DND-41 (cell line): ENCODE measurements at regions not wholly inside any gene's neighbourhood (a gene's known extent, or its start where the extent isn't known, plus 50 kb on each side); places are given as distances from the start of the nearest gene placed in this dataset.

ENCODE experiments used
- ATAC-seq: fragments of 200-7000 bp; cut with Tn5 transposase; 3 replicates; pipeline ENCODE4 v1.9.1; 2021; ENCODE audit warnings: low read depth; ENCODE audit not compliant: insufficient read depth
- DNase-seq: peaks from one replicate; pipeline ENCODE4 v3.0.0-alpha.2; 2020
- H2AFZ ChIP-seq: 2 replicates; pipeline ENCODE4 v1.6.0; 2012; ENCODE audit warnings: low read depth, low read length
- H3K27ac ChIP-seq: 2 replicates; pipeline ENCODE4 v1.5.1; 2012; ENCODE audit warnings: low read length, inconsistent platforms
- H3K27me3 ChIP-seq: fragments of 200-600 bp; sonication (generic); 2 replicates; pipeline ENCODE4 v1.6.0; 2012; ENCODE audit warnings: low read length, mild to moderate bottlenecking, inconsistent platforms; ENCODE audit not compliant: insufficient read depth, poor library complexity
- H3K36me3 ChIP-seq: 2 replicates; pipeline ENCODE4 v1.5.1; 2012; ENCODE audit warnings: low read length, inconsistent platforms; ENCODE audit not compliant: insufficient read depth
- H3K4me1 ChIP-seq: 2 replicates; pipeline ENCODE4 v1.5.1; 2012; ENCODE audit warnings: mild to moderate bottlenecking, low read length; ENCODE audit not compliant: insufficient read depth
- H3K4me2 ChIP-seq: 2 replicates; pipeline ENCODE4 v1.6.0; 2012; ENCODE audit warnings: mild to moderate bottlenecking, moderate library complexity, low read length, inconsistent platforms; ENCODE audit not compliant: insufficient read depth
- H3K4me3 ChIP-seq, 2 experiments: fragments of 200-600 bp in 1 of 2; shearing (Covaris generic) in 1 of 2; 2 replicates each; pipeline ENCODE4 v1.5.1; 2012 to 2016; ENCODE audit warnings: inconsistent platforms in 2 of 2, low read length in 2 of 2, mild to moderate bottlenecking in 2 of 2, low read depth in 1 of 2, moderate library complexity in 1 of 2
- H3K79me2 ChIP-seq: 2 replicates; pipeline ENCODE4 v1.6.0; 2012; ENCODE audit warnings: low read length, inconsistent platforms; ENCODE audit not compliant: insufficient read depth
- H3K9ac ChIP-seq: 2 replicates; pipeline ENCODE4 v1.6.0; 2012; ENCODE audit warnings: low read depth, mild to moderate bottlenecking, inconsistent platforms, low read length, moderate library complexity
- H3K9me3 ChIP-seq: 2 replicates; pipeline ENCODE4 v1.5.1; 2012; ENCODE audit warnings: low read length, moderate library complexity, mild to moderate bottlenecking, inconsistent platforms; ENCODE audit not compliant: insufficient read depth, severe bottlenecking
- H4K20me1 ChIP-seq: 2 replicates; pipeline ENCODE4 v1.6.0; 2012; ENCODE audit warnings: low read length; ENCODE audit not compliant: insufficient read depth
- CTCF ChIP-seq: IDR thresholded peaks from 2 replicates; pipeline ENCODE4 v1.5.1; 2012; ENCODE audit warnings: borderline replicate concordance, low read length, moderate library complexity, mild to moderate bottlenecking; ENCODE audit not compliant: poor library complexity, severe bottlenecking; ENCODE audit errors: extremely low read depth
- EZH2 ChIP-seq: IDR thresholded peaks from 3 replicates; pipeline ENCODE4 v1.6.1; 2012; ENCODE audit warnings: borderline replicate concordance, low read depth, mild to moderate bottlenecking, moderate library complexity, low read length, inconsistent platforms; ENCODE audit not compliant: severe bottlenecking

DNA sequence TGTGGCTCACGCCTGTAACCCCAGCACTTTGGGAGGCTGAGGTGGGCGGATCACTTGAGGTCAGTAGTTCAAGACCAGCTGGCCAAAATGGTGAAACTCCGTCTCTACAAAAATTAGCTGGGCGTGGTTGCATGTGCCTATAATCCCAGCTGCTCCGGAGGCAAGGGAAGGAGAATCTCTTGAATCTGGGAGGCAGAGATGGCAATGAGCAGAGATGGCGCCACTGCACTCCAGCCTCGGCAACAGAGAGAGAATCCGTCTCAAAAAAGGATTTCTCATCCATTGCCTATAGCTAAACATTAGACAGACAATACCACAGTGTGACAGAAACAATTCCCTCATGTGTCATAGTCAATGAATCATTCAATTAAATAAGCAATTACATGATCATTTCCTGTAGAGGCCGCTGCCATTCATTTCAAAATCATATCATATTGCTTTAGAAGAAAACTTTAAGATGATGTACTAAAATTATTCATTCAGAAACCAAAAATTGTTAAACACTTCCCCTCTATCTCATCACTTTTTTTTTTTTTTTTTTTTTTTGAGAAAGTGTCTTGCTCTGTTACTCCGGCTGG, 69.5 kb upstream of the TGIF1 start:
- ATAC-seq, result no peak
- H3K4me3 ChIP-seq, result no peak overlapping the region

DNA sequence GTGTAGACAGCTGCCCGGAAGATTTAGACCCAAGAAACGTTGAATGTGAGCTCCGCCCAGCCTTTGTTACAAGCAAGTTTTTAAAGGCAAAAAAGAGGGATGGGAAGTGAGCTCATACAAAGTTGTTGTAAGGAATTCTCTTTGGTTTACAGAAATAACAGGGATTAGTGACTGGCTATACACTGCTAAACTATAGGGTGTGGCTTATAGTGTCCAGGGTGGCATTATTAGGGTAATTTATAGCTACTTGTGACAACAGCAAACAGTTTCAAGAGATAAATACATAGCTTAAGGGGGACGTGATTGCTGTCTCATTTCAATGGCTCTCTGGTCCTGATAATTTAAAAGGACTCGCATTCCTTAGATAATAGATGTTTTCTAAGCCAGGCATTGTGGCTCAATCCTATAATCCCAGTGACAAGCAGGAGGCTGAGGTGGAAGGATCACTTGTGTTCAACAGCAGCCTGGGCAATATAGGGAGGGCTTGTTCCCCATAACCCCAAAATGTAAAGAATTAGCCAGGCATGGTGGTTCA, 66.5 kb upstream of the TGIF1 start:
- H3K4me2 ChIP-seq, result no peak overlapping the region
- no peaks in the 10 kb centered on the region for H4K20me1 ChIP-seq
- no peaks in the 10 kb centered on the region for H3K79me2 ChIP-seq
- H3K9me3 ChIP-seq, result no peaks in the 10 kb centered on the region
- peaks cover 4% of the 10 kb centered on the region for H3K27me3 ChIP-seq
- no peak overlapping the region for H3K9ac ChIP-seq
- no peak for DNase-seq
- no peak overlapping the region for H3K4me3 ChIP-seq
- no peaks in the 10 kb centered on the region for H3K4me1 ChIP-seq
- no peak overlapping the region for H2AFZ ChIP-seq
- H3K27ac ChIP-seq, result no peak overlapping the region
- TF ChIP-seq CTCF (no peak), EZH2 (no peak)
- ATAC-seq, result no peak
- H3K36me3 ChIP-seq, result no peaks in the 10 kb centered on the region

More for the DNA sequence above, 69.5 kb upstream of the TGIF1 start:
- Histone ChIP-seq H3K4me1 (no peaks in the 10 kb centered on the region), H3K79me2 (no peaks in the 10 kb centered on the region), H2AFZ (no peak overlapping the region), H3K4me2 (no peak overlapping the region), H3K9me3 (no peaks in the 10 kb centered on the region), H3K27ac (no peak overlapping the region), H3K9ac (no peak overlapping the region), H3K27me3 (peaks cover 4% of the 10 kb centered on the region), H4K20me1 (no peaks in the 10 kb centered on the region), H3K36me3 (no peaks in the 10 kb centered on the region)
- TF ChIP-seq CTCF, result no peak
- no peak for TF ChIP-seq EZH2
- no peak for DNase-seq

GRCh38 chr18:3384664-3385563, 65.1 kb upstream of the TGIF1 start:
- no peak overlapping the region for H2AFZ ChIP-seq
- H3K79me2 ChIP-seq, result no peaks in the 10 kb centered on the region
- H3K27me3 ChIP-seq, result peaks cover 9% of the 10 kb centered on the region
- no peak overlapping the region for H3K4me3 ChIP-seq
- no peak for DNase-seq
- H3K9ac ChIP-seq, result no peak overlapping the region
- no peak for ATAC-seq
- H4K20me1 ChIP-seq, result no peaks in the 10 kb centered on the region
- no peak overlapping the region for H3K27ac ChIP-seq
- H3K36me3 ChIP-seq, result no peaks in the 10 kb centered on the region
- TF ChIP-seq CTCF (no peak), EZH2 (no peak)
- no peaks in the 10 kb centered on the region for H3K4me1 ChIP-seq
- no peak overlapping the region for H3K4me2 ChIP-seq
- no peaks in the 10 kb centered on the region for H3K9me3 ChIP-seq
